ENCODE measurements at regions not wholly inside any gene's neighbourhood (a gene's known extent, or its start where the extent isn't known, plus 50 kb on each side); places are given as distances from the start of the nearest gene placed in this dataset.
"Not testable (repeated sequence)": the region's sequence is repeated elsewhere in the genome, so short reads cannot be mapped to it uniquely, and the experiment has no call there.

DNA sequence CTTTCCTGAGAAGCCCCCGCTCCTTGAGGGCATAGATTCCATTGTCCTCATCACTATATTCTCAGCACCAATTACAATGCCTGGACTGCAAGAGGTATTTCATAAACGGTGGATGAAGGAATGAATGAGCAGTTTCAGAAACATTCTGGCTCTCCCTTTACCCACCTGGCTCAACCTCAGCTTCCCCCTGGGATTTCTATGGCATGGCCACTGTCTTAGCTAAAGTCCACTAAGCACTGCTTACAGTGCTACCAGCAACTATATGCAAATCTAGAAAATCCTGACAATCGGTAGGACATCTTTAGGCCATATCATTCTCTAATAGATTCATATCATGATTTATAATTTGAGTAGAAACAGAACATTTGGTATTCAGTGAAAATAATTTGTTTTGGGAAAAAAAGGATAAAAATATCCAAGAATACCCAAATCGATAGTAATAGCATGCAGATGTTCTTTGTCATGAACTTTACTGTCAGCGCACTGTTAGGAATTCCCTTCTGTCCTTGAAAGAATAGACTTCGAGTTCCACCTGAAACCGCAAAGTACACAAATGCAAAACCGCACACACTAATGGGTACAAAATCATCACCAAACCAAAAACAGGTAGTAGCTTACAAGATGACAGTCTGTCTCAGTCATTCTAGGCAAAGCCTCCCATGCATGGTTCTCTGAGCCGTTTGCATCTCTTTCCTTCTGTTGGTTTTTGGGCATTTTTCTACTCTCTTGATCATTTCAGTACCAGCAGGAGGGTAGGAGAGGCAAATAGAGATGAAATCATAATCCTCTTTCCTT lies 303.6 kb upstream of the ID2 start:
- no peak for DNase-seq (ENCODE audit: low read depth)

DNA sequence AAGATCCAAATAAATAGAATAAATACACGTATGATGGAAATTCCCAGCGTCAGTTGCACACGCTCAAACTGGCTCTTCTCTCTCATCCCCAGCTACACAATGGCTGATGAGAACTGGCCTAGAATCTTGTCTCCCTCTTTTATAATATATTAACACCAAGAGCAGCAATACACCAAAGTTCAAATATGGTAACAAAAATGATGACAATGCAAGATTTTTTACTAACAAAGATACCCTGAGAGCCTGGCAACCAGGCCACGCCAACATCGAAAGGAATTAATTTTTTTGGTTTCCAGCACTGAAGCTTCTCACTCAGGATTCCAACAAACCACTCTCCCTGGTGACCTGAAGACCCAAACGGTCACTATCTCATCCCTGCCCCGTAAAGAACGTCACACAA lies 302.7 kb upstream of the ID2 start:
- DNase-seq (ENCODE audit: low read depth), result no peak

DNA sequence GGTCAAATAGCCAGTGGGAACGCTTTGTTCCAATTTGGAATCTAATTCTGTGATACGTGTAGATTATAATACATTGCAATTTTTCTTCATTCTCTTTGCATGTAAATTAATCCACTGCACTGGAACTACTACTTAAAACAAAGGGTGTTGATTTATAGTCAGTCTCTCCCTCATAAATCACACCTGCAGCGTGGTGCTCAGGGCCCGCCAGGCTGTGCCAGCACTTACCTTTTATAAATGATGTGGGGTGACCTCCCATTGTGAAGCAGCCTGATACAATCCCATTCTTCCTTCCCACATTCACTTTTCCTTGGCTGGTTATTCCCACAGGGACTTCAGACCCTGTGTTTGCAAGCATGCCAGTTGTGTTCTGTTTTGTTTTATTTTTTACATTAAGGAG lies 302.3 kb upstream of the ID2 start:
- no peak for DNase-seq (ENCODE audit: low read depth)

DNA sequence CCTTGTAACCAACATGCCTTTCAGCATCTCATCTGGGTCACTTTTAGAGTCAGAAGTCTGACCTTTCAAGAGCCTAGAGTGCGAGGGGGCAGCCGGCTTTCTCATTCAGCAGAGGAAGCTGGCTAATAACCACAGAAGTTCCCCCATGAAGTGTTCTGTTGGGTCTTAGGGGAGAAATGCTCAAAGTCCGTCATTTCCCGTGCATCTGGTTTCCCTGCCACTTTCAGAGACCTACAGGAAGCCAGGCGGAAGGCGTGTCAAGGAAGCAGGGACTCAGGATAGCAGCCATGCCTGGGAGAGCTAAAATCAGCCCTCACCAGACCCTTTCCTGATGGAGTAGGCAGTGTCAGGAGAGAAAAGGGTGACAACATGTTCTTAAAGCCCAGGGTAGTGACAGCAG lies 301.8 kb upstream of the ID2 start:
- no peak for DNase-seq (ENCODE audit: low read depth)

DNA sequence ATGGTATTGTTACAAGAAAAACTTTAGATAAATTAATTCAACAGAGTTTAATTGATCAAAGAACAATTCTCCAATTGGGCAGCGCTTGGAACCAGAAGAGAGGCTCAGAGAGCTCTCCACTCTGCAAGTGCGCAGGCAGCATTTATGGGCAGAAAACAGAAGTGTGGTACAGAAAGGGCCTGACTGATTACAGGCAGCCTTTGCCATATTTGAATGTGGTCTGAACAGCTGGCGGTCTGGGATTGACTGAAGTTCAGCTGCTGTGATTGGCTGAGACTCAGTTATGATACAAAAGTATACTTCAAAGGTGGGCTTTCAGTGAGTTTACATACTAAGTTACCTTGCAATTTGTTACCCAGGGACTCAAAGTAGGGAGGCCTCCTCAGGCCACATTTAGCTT lies 301.3 kb upstream of the ID2 start:
- no peak for DNase-seq (ENCODE audit: low read depth)

DNA sequence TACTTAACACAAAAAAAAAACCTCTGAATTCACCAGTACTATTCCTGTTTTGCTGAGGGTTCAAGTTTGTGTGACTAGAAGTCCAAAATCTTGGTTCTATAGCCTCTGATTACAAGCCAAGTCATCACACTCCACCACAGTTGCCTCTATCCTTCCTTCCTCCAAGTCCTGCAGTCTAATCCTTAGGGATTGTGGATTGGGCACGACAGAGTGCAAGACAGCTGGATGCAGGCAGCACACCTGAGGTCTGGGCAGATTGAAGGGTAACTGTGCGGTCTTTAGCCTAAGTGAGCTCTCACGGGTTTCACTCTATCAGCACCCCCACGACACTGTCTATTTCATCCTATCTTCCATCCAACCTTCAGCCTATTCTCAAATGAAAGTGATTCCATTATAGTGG lies 299.4 kb upstream of the ID2 start:
- DNase-seq (ENCODE audit: low read depth), result no peak

DNA sequence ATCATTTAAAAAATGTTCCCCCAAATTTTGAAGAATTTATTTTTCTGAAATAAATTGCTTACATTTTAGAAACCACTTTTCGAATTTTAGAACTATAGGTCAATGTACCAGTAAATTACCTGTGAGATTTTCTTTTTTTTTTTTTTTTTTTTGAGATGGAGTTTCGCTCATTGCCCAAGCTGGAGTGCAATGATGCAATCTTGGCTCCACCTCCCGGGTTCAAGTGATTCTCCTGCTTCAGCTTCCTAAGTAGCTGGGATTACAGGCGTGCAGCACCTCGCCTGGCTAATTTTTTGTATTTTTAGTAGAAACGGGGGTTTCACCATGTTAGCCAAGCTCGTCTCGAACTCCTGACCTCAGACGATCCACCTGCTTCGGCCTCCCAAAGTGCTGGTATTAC lies 295.1 kb upstream of the ID2 start:
- not testable (repeated sequence) for DNase-seq (ENCODE audit: low read depth)

DNA sequence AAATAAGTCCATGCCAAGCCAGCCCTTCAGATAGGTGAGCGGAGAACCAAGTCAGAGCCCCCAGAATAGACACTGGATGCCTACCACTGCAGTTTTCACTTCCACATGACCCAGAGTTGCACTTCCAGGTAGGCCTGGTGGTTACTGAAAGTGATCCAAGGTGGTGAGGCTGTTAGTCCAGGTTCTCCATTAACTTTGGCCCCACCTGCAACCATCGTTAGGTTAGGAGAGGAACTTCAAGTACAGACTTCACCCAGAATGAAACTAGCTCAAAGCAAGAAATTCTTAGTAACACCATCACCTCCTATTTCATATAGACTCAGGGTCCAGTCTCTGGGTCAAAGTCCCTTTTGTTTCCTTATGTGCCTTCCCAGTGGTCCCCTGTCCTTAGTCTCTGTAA lies 293.1 kb upstream of the ID2 start:
- no peak for DNase-seq (ENCODE audit: low read depth)

DNA sequence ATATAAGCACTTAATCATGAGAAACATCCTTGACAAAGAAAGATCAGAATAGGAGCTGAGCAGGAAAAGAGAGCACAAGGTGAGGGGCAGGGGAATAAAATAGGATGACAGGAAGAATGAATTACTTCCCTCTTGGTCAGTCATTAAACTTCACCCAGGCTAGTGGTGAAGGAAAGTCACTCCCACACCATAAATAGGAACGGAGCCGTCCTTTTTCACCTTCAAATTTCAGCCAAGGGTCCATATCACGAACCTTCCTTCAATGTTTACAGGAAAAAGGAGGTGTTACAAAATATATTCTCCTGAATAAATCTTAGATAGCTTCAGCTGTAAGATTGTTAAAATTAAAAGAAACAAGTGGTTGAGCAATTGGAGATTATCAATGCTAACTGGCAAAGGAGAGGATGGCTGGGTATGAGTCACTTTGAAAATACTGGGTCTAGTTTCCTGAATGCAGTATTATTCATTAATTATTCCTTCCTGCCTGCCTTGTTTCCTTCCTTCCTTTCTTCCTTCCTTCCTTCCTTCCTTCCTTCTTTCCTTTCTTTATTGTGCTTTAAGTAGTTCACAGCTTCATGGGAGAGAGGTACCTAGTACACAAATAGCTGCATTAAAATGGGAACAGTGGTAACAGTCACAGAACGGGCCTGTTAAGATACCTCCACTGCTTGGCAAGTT lies 292.3 kb upstream of the ID2 start:
- DNase-seq (ENCODE audit: low read depth), result no peak

DNA sequence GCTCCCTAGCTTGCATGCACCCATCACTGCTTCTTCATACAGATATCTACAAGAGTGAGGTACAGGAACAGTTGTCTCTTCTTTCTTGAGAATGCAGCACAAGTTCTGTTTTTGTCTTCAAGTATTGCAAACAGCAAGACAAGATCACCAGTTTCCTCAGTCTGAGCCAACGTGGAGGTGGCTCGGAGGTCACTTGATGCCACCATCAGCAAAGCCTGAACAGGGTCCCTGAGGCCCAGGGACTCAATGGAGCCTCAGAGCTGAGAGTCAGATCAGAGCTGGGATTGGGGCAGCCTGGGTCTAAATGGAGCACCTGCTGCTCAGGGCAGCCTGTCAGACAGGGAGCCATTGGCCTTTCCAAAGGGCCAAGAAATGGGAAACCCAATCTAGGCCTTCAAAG lies 290.7 kb upstream of the ID2 start:
- DNase-seq (ENCODE audit: low read depth), result no peak

DNA sequence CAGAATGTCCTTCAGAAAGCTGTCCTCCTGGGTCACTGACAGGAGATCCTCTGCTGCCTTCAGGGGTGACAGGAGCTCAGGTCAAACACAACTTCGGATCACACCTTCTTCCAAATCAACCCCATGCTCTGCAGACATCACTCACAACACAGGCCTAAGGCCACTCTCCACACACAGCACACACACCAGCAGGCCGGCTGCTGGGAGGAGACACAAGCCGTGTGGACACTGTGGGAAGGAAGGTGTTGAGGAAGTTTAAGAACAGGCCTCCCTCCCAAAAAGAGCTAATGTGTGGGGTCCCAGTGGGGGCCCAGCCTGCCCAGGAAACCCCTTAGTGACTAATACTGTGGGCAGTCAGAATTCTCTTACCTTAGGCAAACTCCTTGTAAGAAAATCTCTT lies 290.3 kb upstream of the ID2 start:
- DNase-seq (ENCODE audit: low read depth), result no peak

DNA sequence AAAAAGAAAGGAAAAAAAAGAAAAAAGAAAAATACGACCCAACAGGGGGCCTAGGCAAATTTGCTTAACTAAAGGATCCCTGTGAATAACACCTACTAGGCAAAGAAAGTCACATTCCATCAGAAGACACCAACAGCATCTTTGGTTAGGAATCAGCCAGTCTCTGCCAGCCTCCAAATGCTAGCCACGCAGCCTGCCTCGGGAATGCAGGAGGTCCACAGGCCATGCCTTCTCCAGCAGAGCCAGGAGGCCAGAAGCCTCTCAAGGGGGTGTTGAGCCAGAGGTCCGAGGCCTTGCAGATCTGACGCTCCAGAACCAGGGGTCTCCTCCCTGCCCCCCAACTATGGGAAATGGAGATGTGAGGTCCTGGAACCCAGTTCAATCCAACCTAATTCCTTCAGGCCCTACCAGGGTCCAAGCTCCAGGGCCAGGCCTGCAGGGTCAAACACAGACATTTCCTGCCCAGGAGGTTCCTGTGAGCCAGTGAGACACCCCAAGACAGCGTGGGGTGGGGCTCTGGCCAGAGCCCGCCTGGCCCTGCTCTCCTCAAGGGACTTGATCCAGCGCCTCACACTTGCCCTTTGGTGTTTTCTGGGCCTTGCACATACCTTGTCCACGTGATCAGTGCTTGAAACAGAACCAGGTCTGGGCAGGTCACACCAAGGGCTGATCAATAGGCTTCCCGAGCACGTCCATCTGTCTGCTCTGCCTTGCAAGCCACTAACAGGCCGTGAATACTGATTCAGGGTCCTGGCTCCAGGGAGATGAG lies 289.6 kb upstream of the ID2 start:
- DNase-seq (ENCODE audit: low read depth), result no peak

DNA sequence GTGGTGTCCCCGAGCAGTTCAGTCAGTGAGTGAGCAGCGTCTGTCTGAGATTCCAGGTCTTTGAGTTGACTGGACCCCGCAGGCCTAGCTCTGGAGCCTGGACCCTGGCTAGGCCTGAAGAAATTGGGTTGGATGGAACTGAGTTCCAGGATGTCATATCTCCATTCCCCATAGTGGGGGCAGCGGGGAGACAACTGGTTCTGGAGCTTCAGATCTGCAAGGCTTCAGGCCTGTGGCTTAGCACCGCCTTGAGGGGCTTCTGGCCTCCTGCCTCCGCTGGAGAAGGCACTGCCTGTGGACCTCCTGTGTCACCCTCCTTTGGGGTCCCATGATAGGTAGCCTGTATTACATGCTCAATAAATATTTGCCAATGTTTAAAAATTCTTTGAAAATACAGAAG lies 288.4 kb upstream of the ID2 start:
- no peak for DNase-seq (ENCODE audit: low read depth)

DNA sequence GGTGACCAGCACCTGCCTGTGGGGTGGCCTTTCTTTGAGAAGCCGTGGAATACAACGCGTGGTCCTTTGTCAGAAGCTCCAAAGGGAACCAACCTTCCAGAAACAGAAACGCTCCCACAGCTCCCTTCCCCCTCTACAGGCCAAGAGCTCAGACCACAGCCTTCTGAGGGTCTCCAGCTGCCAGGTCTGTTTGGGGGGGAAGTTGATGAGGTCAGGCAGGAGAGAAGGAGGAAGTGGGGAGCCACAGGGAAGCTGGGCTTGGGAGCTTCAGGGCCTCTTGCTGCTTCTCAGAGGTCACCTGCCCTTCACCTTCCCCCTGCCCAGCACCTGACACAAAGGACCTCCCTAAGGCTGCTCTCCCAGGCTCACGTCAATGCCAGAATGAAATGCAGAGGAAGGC lies 287.7 kb upstream of the ID2 start:
- DNase-seq (ENCODE audit: low read depth), result no peak

DNA sequence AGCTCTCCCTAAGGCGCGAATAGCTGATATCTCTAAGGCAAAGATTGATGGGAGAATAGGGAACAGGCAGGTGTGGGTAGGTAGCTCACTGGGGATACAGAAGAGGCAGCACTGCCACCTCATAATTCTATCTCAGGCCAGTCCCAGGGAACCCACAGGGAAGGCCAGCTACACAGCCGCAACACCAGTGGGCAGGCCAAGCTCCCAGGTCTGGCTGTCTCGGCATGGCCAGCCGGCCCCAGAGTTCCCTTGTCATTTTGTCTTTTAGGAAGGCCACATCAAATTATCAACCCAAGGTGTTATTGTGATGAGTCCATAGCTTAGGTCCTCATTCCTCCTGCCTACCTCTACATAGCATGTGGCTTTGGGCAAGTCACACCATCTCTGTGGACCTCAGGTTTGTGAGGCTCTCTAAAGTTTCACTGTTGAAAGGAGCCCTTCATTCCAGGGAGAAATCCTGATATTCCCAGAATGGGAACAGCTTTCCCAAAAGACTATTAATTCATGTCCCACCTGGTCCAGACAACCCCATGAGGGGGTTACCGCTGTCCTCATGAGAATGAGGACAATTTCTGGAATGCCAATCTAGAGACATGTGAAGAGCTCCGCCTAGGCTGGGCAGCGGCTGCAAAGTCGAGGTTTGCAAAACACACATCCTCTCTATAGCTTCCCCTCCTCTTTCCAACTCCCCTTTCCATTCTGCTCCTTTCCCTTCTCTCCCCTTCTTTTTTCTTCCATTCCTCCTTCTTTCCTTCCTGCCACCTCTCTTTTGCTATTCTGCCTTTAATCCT lies 287.1 kb upstream of the ID2 start:
- DNase-seq (ENCODE audit: low read depth), result no peak

DNA sequence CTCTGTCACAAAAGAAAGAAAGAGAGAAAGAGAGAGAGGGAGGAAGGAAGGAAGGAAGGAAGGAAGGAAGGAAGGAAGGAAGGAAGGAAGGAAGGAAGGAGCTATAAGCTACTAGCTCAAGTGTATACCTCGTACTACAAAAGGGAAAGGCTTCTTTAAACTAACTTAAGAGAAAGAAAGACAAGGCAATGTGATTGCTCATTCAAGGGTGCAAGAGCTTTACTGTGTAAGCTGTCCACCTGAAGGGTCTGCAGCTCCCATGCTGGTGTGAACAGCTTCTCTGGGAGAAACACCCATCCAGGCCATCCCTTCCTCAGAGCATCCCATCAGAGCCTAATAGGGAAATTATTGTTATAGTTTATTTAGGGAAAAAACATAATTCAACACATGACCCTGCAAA lies 286.1 kb upstream of the ID2 start:
- no peak for DNase-seq (ENCODE audit: low read depth)

DNA sequence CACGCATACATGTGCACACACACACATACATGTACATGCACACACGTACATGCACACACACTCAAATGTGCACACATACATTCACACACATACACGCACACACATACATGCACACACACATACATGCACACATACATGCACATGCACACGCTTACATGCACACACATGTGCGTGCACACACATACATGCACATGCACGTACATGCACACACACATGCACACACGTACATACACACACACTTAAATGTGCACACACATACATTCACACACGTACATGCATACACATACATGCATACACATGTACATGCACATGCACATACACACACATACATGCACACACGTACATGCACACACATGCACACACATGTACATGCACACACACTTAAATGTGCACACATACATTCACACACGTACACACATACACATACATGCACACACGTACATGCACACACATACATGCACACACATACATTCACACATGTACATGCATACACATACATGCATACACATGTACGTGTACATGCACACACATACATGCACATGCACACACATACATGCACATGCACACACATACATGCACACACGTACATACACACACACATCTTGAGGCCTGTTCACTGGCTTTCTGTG lies 283.7 kb upstream of the ID2 start:
- DNase-seq (ENCODE audit: low read depth), result no peak

DNA sequence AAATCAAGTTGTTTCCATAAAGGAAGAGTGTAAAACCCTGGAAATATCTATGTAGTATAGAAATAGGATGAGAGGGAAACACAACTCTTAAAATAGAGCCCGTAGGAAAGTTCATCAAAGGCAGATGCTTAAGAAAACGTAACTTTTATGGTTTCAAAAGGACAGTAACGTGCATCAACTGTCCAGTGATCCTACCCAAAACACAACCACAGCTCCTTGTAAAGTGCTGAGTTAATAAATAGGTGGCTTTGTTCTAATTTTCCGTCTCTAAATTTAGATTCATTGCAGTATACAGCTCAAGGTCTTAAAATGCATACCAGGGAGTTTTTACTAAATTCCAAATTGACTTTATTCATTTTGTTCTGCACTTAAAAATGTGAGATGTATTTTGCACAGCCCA lies 282.1 kb upstream of the ID2 start:
- DNase-seq (ENCODE audit: low read depth), result no peak

DNA sequence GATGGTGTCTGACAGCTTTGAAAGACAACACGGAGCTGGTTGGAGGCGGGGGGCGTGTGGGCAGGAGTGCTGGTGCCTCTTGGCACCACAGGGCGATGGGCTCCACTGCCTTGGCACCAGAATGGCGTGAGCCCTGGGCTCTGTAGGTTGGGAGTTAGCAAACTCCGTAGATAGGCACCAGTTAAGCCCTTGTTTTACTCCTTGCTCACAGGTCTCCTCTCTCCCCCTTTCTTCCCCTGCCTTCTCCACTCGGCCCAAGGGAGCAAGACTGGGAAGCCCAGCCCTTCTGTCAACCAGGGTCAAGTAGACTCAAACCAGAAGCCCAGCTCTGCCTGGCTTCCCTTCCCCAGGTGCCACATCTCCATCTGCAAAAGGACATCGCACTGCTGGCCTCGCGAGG lies 281.7 kb upstream of the ID2 start:
- no peak for DNase-seq (ENCODE audit: low read depth)

DNA sequence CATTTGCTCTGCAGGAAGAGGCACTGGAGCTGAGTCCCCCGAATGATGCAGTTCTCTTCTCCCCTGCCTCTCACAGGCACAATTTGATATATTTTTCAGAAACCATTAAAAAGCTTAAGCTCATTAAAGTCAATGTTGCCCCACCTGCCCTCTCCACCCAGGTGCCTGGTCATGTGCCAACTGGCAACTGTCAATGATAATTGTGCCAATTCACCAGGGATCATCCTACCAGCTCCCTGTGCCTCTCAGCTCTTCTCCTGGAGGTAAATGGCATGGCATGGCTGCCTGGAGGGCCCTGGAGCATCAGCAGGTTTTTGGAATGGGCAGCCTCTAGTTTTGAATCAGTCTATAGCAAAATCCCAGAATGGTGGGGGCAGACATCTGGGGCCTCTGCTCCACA lies 279.6 kb upstream of the ID2 start:
- no peak for DNase-seq (ENCODE audit: low read depth)

DNA sequence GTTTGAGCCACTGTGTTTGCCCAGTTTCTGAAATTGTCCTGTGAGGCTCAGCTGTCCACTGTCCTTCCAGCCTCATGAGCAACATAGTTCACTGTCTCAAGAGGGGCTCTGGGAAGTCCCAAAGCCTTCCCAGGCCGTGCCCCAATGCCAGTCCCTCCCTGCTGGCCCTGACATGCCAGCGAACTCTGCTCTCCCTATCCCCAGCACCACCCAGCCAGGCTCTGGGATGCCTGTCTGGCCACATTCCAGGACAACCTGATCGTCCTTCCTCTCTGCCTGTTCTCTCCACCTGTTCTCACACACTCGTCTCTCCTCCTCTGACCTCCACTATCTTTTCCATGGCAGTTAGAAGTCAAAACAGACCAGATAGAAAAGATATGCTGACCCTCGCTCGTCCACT lies 278.0 kb upstream of the ID2 start:
- DNase-seq (ENCODE audit: low read depth), result no peak

DNA sequence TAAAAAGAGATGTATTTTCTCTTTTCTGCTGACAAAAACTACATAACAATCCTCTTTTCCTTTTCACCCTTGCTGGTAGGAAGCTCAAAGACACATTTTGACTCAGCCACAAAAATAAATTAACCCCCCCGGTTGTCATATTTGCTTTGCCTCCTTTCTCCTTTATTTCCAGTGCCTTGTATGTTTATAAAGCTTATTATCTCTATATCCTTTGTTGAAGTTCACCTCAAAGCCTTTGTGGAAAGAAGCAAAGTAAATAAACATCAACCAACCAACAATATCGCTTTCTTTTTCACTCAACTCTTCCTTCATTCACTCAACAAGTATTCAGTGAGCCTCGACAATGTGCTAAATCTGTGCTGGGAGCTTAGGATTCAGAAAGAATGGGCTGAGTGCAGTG lies 276.5 kb upstream of the ID2 start:
- DNase-seq (ENCODE audit: low read depth), result no peak

All from stimulated activated CD8-positive, alpha-beta memory T cell treated with anti-CD3 and anti-CD28 coated beads, Interleukin-12 subunit alpha, Interleukin-12 subunit beta, amount 100 ng/mL, for 4 hours (primary cell).